HepG2 (cell line): ENCODE measurements at regions not wholly inside any gene's neighbourhood (a gene's known extent, or its start where the extent isn't known, plus 50 kb on each side); places are given as distances from the start of the nearest gene placed in this dataset.

Experiments used
- ATAC-seq: fragments of 200-7000 bp; cut with Tn5 transposase; 3 replicates; pipeline ENCODE4 v1.9.1; 2020; ENCODE audit warnings: mild to moderate bottlenecking, moderate library complexity
- BruUV-seq: library from RNA; stranded (reverse); fragments of 400-500 nt; replicated peaks from 2 replicates; lab custom pipeline; 2021; lab: Mats Ljungman, UMichigan
- CTCF ChIA-PET: fragments of 300-600 bp; formaldehyde crosslinking; extraction: SDS; loops from one replicate; lab custom pipeline; 2021; ENCODE audit warnings: low total read pairs, inconsistent platforms, low intra/inter-chr PET ratio; lab: Yijun Ruan, JAX
- POLR2A ChIA-PET: fragments of 350-600 bp; sonication (Branson Sonifier 250); formaldehyde crosslinking; loops from one replicate; lab custom pipeline; 2020; ENCODE audit warnings: antibody characterized with exemption, inconsistent platforms; lab: Yijun Ruan, JAX
- DNase-seq: peaks from one replicate; pipeline ENCODE4 v3.0.0-alpha.2; 2015; ENCODE audit warnings: low spot score
- FAIRE-seq: peaks from 3 replicates; lab custom pipeline; 2011; peaks lifted over from hg19 to GRCh38; lab: Jason Lieb, UNC
- H2AFZ ChIP-seq: one replicate; pipeline ENCODE4 v1.6.1; 2011; ENCODE audit warnings: low read length, inconsistent platforms
- H3K27ac ChIP-seq: fragments of 300-600 bp; 3 replicates; pipeline ENCODE4 v1.8.0; 2011; ENCODE audit warnings: mixed run types, mild to moderate bottlenecking, mixed read lengths, low read length, inconsistent platforms; ENCODE audit not compliant: insufficient read depth; ENCODE audit errors: extremely low read length
- H3K27me3 ChIP-seq, 2 experiments: fragments of 200-600 bp in 1 of 2; 2 replicates in 1 of 2; 3 replicates in 1 of 2; pipeline versions ENCODE4 v1.6.0 to v1.8.0; 2011; ENCODE audit warnings: low read length in 2 of 2, mild to moderate bottlenecking in 2 of 2, moderate library complexity in 2 of 2, inconsistent platforms in 1 of 2; ENCODE audit not compliant: insufficient read depth in 2 of 2, control insufficient read depth in 1 of 2
- H3K36me3 ChIP-seq, 2 experiments: fragments of 200-600 bp in 1 of 2; replicated peaks in 1 of 2; 2 replicates in 1 of 2; 3 replicates in 1 of 2; pipeline versions ENCODE4 v1.5.1 to v1.8.0; 2011; ENCODE audit warnings: low read length in 2 of 2, inconsistent platforms in 1 of 2; ENCODE audit not compliant: insufficient read depth in 2 of 2, control insufficient read depth in 1 of 2
- H3K4me1 ChIP-seq: 2 replicates; pipeline ENCODE4 v1.5.1; 2012; ENCODE audit warnings: low read length, inconsistent platforms; ENCODE audit not compliant: insufficient read depth
- H3K4me2 ChIP-seq: 2 replicates; pipeline ENCODE4 v1.6.0; 2011; ENCODE audit warnings: low read depth, low read length, inconsistent platforms
- H3K4me3 ChIP-seq, 3 experiments: fragments of 200-600 bp in 1 of 3; sonication (generic), shearing (Covaris generic) in 1 of 3; replicated peaks in 1 of 3; 2 replicates each; pipeline ENCODE4 v1.5.1; 2011 to 2016; ENCODE audit warnings: low read length in 3 of 3, inconsistent platforms in 2 of 3, low read depth in 2 of 3, mild to moderate bottlenecking in 2 of 3, control low read depth in 1 of 3, mixed read lengths in 1 of 3; ENCODE audit not compliant: insufficient read depth in 1 of 3
- H3K79me2 ChIP-seq: one replicate; pipeline ENCODE4 v1.6.1; 2011; ENCODE audit warnings: low read length, inconsistent platforms; ENCODE audit not compliant: insufficient read depth
- H3K9ac ChIP-seq: 2 replicates; pipeline ENCODE4 v1.6.0; 2011; ENCODE audit warnings: mild to moderate bottlenecking, low read depth, low read length, inconsistent platforms; ENCODE audit not compliant: insufficient read depth
- H3K9me3 ChIP-seq: 2 replicates; pipeline ENCODE4 v1.5.1; 2012; ENCODE audit warnings: mild to moderate bottlenecking, low read length
- H4K20me1 ChIP-seq: 2 replicates; pipeline ENCODE4 v1.6.0; 2011; ENCODE audit warnings: inconsistent platforms, mild to moderate bottlenecking, low read length, moderate library complexity; ENCODE audit not compliant: insufficient read depth
- DDIT3 ChIP-seq: sonication (generic); formaldehyde crosslinking; IDR thresholded peaks from 2 replicates; pipeline ENCODE4 v1.4.0; 2020; ENCODE audit warnings: mild to moderate bottlenecking, missing genetic modification reagents
- KDM4B ChIP-seq: sonication (generic); formaldehyde crosslinking; IDR thresholded peaks from 2 replicates; pipeline ENCODE4 v1.4.0; 2020; ENCODE audit warnings: missing genetic modification reagents
- KLF6 ChIP-seq: IDR thresholded peaks from 2 replicates; pipeline ENCODE4 v1.8.0; 2016; ENCODE audit warnings: missing biosample characterization, missing genetic modification reagents
- NCOA5 ChIP-seq: sonication (generic); formaldehyde crosslinking; IDR thresholded peaks from 2 replicates; pipeline ENCODE4 v1.4.0; 2020; ENCODE audit warnings: missing genetic modification reagents
- NCOR1 ChIP-seq: fragments of 200-600 bp; sonication (generic); IDR thresholded peaks from 2 replicates; pipeline ENCODE4 v1.7.0; 2017; ENCODE audit warnings: antibody characterized with exemption, low read length, borderline replicate concordance
- ZFAT ChIP-seq: sonication (generic); formaldehyde crosslinking; conservative IDR thresholded peaks from 2 replicates; pipeline ENCODE4 v1.8.1; 2023; ENCODE audit warnings: missing genetic modification reagents, inconsistent platforms
- ZIK1 ChIP-seq: sonication (generic); formaldehyde crosslinking; IDR thresholded peaks from 2 replicates; pipeline ENCODE4 v1.5.0; 2020; ENCODE audit warnings: mild to moderate bottlenecking, low read depth, missing genetic modification reagents, borderline replicate concordance
- WGBS: methylation state at CpG from one replicate; pipeline ENCODE4 v1.1.6; 2017; ENCODE audit warnings: low lambda C conversion rate; 5-methylcytosine and 5-hydroxymethylcytosine counted together
- in situ Hi-C: cut with HindIII; loops from 2 replicates; pipeline ENCODE4 v1.10.0; 2017; ENCODE audit warnings: low pct_unique_long_range_greater_than_20kb; ENCODE audit not compliant: extremely low pct_ligation_motif_present
- intact Hi-C: fragments of 100-400 bp; cut with micrococcal nuclease; formaldehyde crosslinking; loops from one replicate; pipeline ENCODE4 v1.10.0; 2022; ENCODE audit not compliant: unreplicated experiment
- TF ChIP-seq, protein P1 (sequence below), 2 experiments: sonication (generic) in 1 of 2; formaldehyde crosslinking in 1 of 2; IDR thresholded peaks; 2 replicates each; pipeline versions ENCODE4 v1.4.0 to v1.6.1; 2016 to 2020; ENCODE audit warnings: borderline replicate concordance in 1 of 2, low read depth in 1 of 2, mild to moderate bottlenecking in 1 of 2, missing genetic modification reagents in 1 of 2
- TF ChIP-seq, protein P2 (sequence below): sonication (generic); formaldehyde crosslinking; IDR thresholded peaks from 2 replicates; pipeline ENCODE4 v1.9.0; 2021; ENCODE audit warnings: missing genetic modification reagents, borderline replicate concordance

GRCh38 chr7:67453580-67454380 lies 457.1 kb downstream of the TYW1 start:
- no peaks in the 10 kb centered on the region for H4K20me1 ChIP-seq
- no peak overlapping the region for H3K4me3 ChIP-seq
- H3K4me2 ChIP-seq, result no peak overlapping the region
- FAIRE-seq, result no peak
- intact Hi-C loops (no loop called here), in situ Hi-C loops (no loop called here)
- no peaks in the 10 kb centered on the region for H3K4me1 ChIP-seq
- 32% methylated on average over 15 of the region's 16 CpGs for WGBS
- POLR2A ChIA-PET, result no interaction called here
- no peak for ATAC-seq
- no peaks in the 10 kb centered on the region for H3K36me3 ChIP-seq
- H3K9me3 ChIP-seq, result no peaks in the 10 kb centered on the region
- no peak for DNase-seq
- H3K9ac ChIP-seq, result no peak overlapping the region
- H3K27ac ChIP-seq, result no peak overlapping the region
- no peak overlapping the region for H2AFZ ChIP-seq
- H3K27me3 ChIP-seq, result peaks cover 4 to 5% of the 10 kb centered on the region in 2 experiments; a peak in 2 of 5 replicates
- TF ChIP-seq DDIT3 (CRISPR knock-in tag) (no peak), ZIK1 (CRISPR knock-in tag) (no peak), NCOR1 (no peak), NCOA5 (CRISPR knock-in tag) (no peak), ZFAT (CRISPR knock-in tag) (no peak), KDM4B (CRISPR knock-in tag) (no peak), KLF6 (CRISPR knock-in tag) (no peak)
- TF ChIP-seq, protein P1, sequence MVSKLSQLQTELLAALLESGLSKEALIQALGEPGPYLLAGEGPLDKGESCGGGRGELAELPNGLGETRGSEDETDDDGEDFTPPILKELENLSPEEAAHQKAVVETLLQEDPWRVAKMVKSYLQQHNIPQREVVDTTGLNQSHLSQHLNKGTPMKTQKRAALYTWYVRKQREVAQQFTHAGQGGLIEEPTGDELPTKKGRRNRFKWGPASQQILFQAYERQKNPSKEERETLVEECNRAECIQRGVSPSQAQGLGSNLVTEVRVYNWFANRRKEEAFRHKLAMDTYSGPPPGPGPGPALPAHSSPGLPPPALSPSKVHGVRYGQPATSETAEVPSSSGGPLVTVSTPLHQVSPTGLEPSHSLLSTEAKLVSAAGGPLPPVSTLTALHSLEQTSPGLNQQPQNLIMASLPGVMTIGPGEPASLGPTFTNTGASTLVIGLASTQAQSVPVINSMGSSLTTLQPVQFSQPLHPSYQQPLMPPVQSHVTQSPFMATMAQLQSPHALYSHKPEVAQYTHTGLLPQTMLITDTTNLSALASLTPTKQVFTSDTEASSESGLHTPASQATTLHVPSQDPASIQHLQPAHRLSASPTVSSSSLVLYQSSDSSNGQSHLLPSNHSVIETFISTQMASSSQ (IDR thresholded peaks at IDR 0.05; ENCODE audit: low read depth), result no peak
- TF ChIP-seq, protein P1 (CRISPR knock-in tag; IDR thresholded peaks at IDR 0.05; ENCODE audit: borderline replicate concordance), result no peak
- TF ChIP-seq, protein P2, sequence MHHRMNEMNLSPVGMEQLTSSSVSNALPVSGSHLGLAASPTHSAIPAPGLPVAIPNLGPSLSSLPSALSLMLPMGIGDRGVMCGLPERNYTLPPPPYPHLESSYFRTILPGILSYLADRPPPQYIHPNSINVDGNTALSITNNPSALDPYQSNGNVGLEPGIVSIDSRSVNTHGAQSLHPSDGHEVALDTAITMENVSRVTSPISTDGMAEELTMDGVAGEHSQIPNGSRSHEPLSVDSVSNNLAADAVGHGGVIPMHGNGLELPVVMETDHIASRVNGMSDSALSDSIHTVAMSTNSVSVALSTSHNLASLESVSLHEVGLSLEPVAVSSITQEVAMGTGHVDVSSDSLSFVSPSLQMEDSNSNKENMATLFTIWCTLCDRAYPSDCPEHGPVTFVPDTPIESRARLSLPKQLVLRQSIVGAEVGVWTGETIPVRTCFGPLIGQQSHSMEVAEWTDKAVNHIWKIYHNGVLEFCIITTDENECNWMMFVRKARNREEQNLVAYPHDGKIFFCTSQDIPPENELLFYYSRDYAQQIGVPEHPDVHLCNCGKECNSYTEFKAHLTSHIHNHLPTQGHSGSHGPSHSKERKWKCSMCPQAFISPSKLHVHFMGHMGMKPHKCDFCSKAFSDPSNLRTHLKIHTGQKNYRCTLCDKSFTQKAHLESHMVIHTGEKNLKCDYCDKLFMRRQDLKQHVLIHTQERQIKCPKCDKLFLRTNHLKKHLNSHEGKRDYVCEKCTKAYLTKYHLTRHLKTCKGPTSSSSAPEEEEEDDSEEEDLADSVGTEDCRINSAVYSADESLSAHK (CRISPR knock-in tag), result no peak
- no TSS peak for BruUV-seq
- no peaks in the 10 kb centered on the region for H3K79me2 ChIP-seq
- CTCF ChIA-PET, result no interaction called here
